Esophagus squamous epithelium (tissue), 4 donors: ENCODE measurements at regions not wholly inside any gene's neighbourhood (a gene's known extent, or its start where the extent isn't known, plus 50 kb on each side); places are given as distances from the start of the nearest gene placed in this dataset.

Experiments used
- POLR2A ChIP-seq, 4 donors: fragments of 450-650 bp; IDR thresholded peaks; one replicate each; pipeline ENCODE4 v1.6.1; 2017; ENCODE audit warnings: antibody characterized with exemption in 4 of 4, mild to moderate bottlenecking in 4 of 4, moderate library complexity in 3 of 4
- TF ChIP-seq, protein P1 (sequence below), 6 experiments: fragments of 450-650 bp in 4 of 6; fragments of 200-600 bp in 2 of 6; sonication (generic) in 2 of 6; IDR thresholded peaks; one replicate each; pipeline ENCODE4 v1.5.1; 2016 to 2019; ENCODE audit warnings: antibody characterized with exemption in 6 of 6, mild to moderate bottlenecking in 4 of 6, moderate library complexity in 4 of 6

DNA sequence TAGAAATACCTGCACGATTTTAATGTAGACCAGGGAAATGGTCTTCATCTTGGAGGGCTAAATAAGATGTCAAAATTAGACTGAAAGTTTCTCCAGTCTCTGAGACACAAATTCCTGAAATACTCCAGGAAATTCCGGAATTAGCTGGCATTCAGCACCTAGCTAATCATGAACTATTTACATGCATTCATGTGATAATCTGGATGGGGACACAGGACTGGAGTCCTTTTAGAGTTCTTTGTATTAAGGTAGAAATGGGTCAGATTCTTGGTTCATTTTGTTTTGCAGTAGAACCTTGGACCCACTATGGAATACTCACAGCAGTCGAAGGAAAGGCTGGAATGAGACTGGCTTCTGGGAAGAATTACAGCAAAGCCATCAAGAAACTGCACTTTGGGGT is 65.3 kb upstream of the MDFIC start:
- TF ChIP-seq, protein P1, sequence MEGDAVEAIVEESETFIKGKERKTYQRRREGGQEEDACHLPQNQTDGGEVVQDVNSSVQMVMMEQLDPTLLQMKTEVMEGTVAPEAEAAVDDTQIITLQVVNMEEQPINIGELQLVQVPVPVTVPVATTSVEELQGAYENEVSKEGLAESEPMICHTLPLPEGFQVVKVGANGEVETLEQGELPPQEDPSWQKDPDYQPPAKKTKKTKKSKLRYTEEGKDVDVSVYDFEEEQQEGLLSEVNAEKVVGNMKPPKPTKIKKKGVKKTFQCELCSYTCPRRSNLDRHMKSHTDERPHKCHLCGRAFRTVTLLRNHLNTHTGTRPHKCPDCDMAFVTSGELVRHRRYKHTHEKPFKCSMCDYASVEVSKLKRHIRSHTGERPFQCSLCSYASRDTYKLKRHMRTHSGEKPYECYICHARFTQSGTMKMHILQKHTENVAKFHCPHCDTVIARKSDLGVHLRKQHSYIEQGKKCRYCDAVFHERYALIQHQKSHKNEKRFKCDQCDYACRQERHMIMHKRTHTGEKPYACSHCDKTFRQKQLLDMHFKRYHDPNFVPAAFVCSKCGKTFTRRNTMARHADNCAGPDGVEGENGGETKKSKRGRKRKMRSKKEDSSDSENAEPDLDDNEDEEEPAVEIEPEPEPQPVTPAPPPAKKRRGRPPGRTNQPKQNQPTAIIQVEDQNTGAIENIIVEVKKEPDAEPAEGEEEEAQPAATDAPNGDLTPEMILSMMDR (IDR thresholded peaks at IDR 0.05) = no peak
- TF ChIP-seq POLR2A (IDR thresholded peaks at IDR 0.05) = no peak
